ENCODE measurements at regions not wholly inside any gene's neighbourhood (a gene's known extent, or its start where the extent isn't known, plus 50 kb on each side); places are given as distances from the start of the nearest gene placed in this dataset.

DNA sequence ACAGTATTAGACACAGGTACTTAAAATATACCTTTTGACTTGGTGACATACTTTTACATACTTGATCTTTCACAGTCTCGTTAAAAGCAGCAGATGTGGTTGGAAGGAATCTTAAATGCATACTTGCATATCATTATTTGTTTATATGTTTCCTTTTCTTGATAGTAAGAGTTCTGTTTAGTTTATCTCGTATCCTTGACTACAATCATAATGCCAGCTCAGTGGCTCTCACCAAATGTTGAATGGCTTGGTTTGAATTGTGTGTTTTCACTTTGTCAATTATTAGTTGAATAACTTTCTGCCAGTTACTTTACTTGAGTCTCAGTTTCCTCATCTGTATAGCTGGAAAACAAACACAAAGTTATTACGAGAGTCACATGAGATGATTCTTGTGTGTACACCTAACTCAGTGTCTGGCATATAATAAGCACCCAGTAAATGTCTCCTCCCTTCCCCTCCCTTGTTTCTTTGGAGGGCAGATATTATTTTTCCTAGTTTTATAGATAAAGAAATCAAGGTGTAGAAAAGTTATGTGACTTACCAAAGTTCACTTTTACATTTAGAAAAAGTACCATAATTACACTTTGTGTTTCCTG is 131.6 kb upstream of the IVNS1ABP start:
- H3K9me3 ChIP-seq (ENCODE audit: low read length) = no peaks in the 10 kb centered on the region
- no peak overlapping the region for H2AFZ ChIP-seq (ENCODE audit: low read length)
- H3K27ac ChIP-seq (ENCODE audit: low read depth, low read length, poor library complexity, severe bottlenecking) = no peak overlapping the region
- no peak overlapping the region for H3K4me2 ChIP-seq (ENCODE audit: low read length)
- H4K20me1 ChIP-seq (ENCODE audit: insufficient read depth, low read length) = no peaks in the 10 kb centered on the region
- no peaks in the 10 kb centered on the region for H3F3A ChIP-seq (ENCODE audit: insufficient read depth, low read length)
- no peaks in the 10 kb centered on the region for H3K79me2 ChIP-seq (ENCODE audit: insufficient read depth, low read length)
- no peaks in the 10 kb centered on the region for H3K9me2 ChIP-seq (ENCODE audit: low read depth, low read length)
- H3K36me3 ChIP-seq (ENCODE audit: insufficient read depth, low read length) = no peaks in the 10 kb centered on the region
- TF ChIP-seq, protein P1, sequence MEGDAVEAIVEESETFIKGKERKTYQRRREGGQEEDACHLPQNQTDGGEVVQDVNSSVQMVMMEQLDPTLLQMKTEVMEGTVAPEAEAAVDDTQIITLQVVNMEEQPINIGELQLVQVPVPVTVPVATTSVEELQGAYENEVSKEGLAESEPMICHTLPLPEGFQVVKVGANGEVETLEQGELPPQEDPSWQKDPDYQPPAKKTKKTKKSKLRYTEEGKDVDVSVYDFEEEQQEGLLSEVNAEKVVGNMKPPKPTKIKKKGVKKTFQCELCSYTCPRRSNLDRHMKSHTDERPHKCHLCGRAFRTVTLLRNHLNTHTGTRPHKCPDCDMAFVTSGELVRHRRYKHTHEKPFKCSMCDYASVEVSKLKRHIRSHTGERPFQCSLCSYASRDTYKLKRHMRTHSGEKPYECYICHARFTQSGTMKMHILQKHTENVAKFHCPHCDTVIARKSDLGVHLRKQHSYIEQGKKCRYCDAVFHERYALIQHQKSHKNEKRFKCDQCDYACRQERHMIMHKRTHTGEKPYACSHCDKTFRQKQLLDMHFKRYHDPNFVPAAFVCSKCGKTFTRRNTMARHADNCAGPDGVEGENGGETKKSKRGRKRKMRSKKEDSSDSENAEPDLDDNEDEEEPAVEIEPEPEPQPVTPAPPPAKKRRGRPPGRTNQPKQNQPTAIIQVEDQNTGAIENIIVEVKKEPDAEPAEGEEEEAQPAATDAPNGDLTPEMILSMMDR (IDR thresholded peaks at IDR 0.05; ENCODE audit: low read length) = no peak
- TF ChIP-seq EZH2 (IDR thresholded peaks at IDR 0.05; ENCODE audit: borderline replicate concordance, low read length) = no peak
- no peaks in the 10 kb centered on the region; the same call in 1 of the 2 replicates for H3K27me3 ChIP-seq (ENCODE audit: insufficient read depth, low read length)
- H3K4me3 ChIP-seq (ENCODE audit: low read depth, low read length, poor library complexity, severe bottlenecking) = no peak overlapping the region
- H3K4me1 ChIP-seq (ENCODE audit: insufficient read depth, low read length, severe bottlenecking) = no peaks in the 10 kb centered on the region
- no peak overlapping the region for H3K9ac ChIP-seq (ENCODE audit: low read length)

DNA sequence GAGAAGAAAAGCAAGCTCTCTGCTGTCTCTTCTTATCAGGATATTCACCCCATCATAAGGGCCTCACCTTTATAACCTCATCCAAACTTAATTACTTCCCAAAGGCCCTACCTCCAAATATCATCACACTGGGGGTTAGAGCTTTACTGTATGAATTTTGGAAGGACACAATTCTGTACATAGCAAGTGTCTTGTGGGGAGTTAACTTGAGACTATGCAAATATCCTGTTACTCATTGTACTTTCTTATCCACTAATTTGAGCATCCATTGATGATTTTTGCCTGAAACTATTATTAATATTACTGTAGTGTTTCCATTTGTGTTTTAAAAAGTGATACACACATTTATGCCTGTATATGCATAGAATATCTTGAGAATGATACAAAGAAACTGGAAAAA is 129.1 kb upstream of the IVNS1ABP start:
- Histone ChIP-seq H3K9me3 (ENCODE audit: low read length) (no peaks in the 10 kb centered on the region), H3K27ac (ENCODE audit: low read depth, low read length, poor library complexity, severe bottlenecking) (no peak overlapping the region), H3K9me2 (ENCODE audit: low read depth, low read length) (no peaks in the 10 kb centered on the region), H3K9ac (ENCODE audit: low read length) (no peak overlapping the region), H4K20me1 (ENCODE audit: insufficient read depth, low read length) (no peaks in the 10 kb centered on the region), H3K4me1 (ENCODE audit: insufficient read depth, low read length, severe bottlenecking) (no peaks in the 10 kb centered on the region), H3K36me3 (ENCODE audit: insufficient read depth, low read length) (no peaks in the 10 kb centered on the region), H2AFZ (ENCODE audit: low read length) (no peak overlapping the region), H3K4me3 (ENCODE audit: low read depth, low read length, poor library complexity, severe bottlenecking) (no peak overlapping the region), H3K4me2 (ENCODE audit: low read length) (no peak overlapping the region), H3K79me2 (ENCODE audit: insufficient read depth, low read length) (no peaks in the 10 kb centered on the region), H3K27me3 (ENCODE audit: insufficient read depth, low read length) (no peaks in the 10 kb centered on the region; the same call in 1 of the 2 replicates), H3F3A (ENCODE audit: insufficient read depth, low read length) (no peaks in the 10 kb centered on the region)
- TF ChIP-seq, protein P1 (IDR thresholded peaks at IDR 0.05; ENCODE audit: low read length) = no peak
- no peak for TF ChIP-seq EZH2 (IDR thresholded peaks at IDR 0.05; ENCODE audit: borderline replicate concordance, low read length)

DNA sequence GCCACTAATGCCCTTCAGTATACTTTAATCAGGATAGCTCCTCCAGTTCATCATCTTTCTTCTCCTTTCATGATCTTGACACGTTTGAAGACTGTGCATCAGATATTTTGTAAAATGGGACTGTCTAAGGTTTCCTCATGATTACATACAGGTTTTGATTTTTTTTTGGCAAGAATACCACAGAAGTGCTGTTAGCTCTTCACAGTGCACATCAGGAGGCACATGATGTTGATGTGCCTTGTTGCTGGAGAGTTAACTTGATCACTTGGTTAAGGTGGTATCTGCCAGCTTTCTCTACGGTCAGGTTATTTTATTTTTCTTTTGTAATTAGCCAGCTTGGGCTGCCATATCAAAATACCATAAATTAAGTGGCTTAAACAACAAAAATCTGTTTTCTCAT is 128.6 kb upstream of the IVNS1ABP start:
- no peak overlapping the region for H3K27ac ChIP-seq (ENCODE audit: low read depth, low read length, poor library complexity, severe bottlenecking)

More for the DNA sequence above, 128.6 kb upstream of the IVNS1ABP start:
- Histone ChIP-seq H3K36me3 (ENCODE audit: insufficient read depth, low read length) (no peaks in the 10 kb centered on the region), H3K9ac (ENCODE audit: low read length) (no peak overlapping the region), H3F3A (ENCODE audit: insufficient read depth, low read length) (no peaks in the 10 kb centered on the region), H3K9me3 (ENCODE audit: low read length) (no peaks in the 10 kb centered on the region), H3K4me1 (ENCODE audit: insufficient read depth, low read length, severe bottlenecking) (no peaks in the 10 kb centered on the region), H3K4me2 (ENCODE audit: low read length) (no peak overlapping the region), H3K27me3 (ENCODE audit: insufficient read depth, low read length) (no peaks in the 10 kb centered on the region; the same call in 1 of the 2 replicates), H3K79me2 (ENCODE audit: insufficient read depth, low read length) (no peaks in the 10 kb centered on the region), H3K9me2 (ENCODE audit: low read depth, low read length) (no peaks in the 10 kb centered on the region), H3K4me3 (ENCODE audit: low read depth, low read length, poor library complexity, severe bottlenecking) (no peak overlapping the region), H2AFZ (ENCODE audit: low read length) (no peak overlapping the region), H4K20me1 (ENCODE audit: insufficient read depth, low read length) (no peaks in the 10 kb centered on the region)
- no peak for TF ChIP-seq EZH2 (IDR thresholded peaks at IDR 0.05; ENCODE audit: borderline replicate concordance, low read length)
- TF ChIP-seq, protein P1 (IDR thresholded peaks at IDR 0.05; ENCODE audit: low read length) = no peak
